ENCODE measurements at regions not wholly inside any gene's neighbourhood (a gene's known extent, or its start where the extent isn't known, plus 50 kb on each side); places are given as distances from the start of the nearest gene placed in this dataset.

GRCh38 chr2:2600366-2600765, 269.3 kb upstream of the MYT1L start:
- WGBS, 2 experiments (ENCODE audit: extremely low coverage in 1 of 2, insufficient coverage in 1 of 2, insufficient read length in 1 of 2, insufficient replicate concordance in 2 of 2, low coverage in 1 of 2, low lambda C conversion rate in 2 of 2, missing lambda C conversion rate in 1 of 2), result 84% methylated on average over 8 of the region's 8 CpGs; no CpG with 5 or more reads in 1 of the 2 experiments
- H3K4me1 ChIP-seq (replicated peaks in 1 of 4; ENCODE audit: control insufficient read depth in 3 of 4, insufficient read depth in 4 of 4, low read length in 3 of 4), result peaks cover 0 to 4% (median under 1%) of the 10 kb centered on the region in 4 experiments; a peak in 2 of 7 replicates
- H3K9me3 ChIP-seq (ENCODE audit: insufficient read depth in 2 of 2, low read depth in 1 of 2, low read length in 1 of 2), result no peaks in the 10 kb centered on the region
- H2AK5ac ChIP-seq (ENCODE audit: low read depth, low read length), result no peak overlapping the region
- no peaks in the 10 kb centered on the region; the same call in 1 of the 2 replicates for H3K23me2 ChIP-seq (ENCODE audit: low read depth, low read length)
- no peak overlapping the region for H3K18ac ChIP-seq (ENCODE audit: extremely low read depth, low read length)
- H2BK20ac ChIP-seq (ENCODE audit: low read length), result no peak overlapping the region
- H4K91ac ChIP-seq (replicated peaks; ENCODE audit: insufficient read length, low read length), result no peak overlapping the region
- no peak overlapping the region for H3K9ac ChIP-seq (replicated peaks in 1 of 4; ENCODE audit: extremely low read depth in 1 of 4, low read depth in 3 of 4, low read length in 3 of 4)
- H2BK5ac ChIP-seq (ENCODE audit: low read depth, low read length), result no peak overlapping the region
- H2BK15ac ChIP-seq (ENCODE audit: low read length), result no peak overlapping the region
- DNase-seq (ENCODE audit: low read depth in 1 of 2, low spot score in 2 of 2) (no peak), FAIRE-seq (no peak)
- H3K27me3 ChIP-seq (replicated peaks in 1 of 4; ENCODE audit: control insufficient read depth in 3 of 4, extremely low read depth in 1 of 4, insufficient read depth in 3 of 4, low read length in 3 of 4), result no peaks in the 10 kb centered on the region
- H2BK120ac ChIP-seq (replicated peaks; ENCODE audit: low read depth, low read length), result no peak overlapping the region
- H4K8ac ChIP-seq (ENCODE audit: extremely low read depth, insufficient read depth, low read length), result no peak overlapping the region
- H3K79me1 ChIP-seq (ENCODE audit: low read depth, low read length), result no peaks in the 10 kb centered on the region
- no peak overlapping the region for H3K4me3 ChIP-seq (ENCODE audit: extremely low read depth in 1 of 4, insufficient read depth in 2 of 4, low read depth in 3 of 4, low read length in 4 of 4)
- H3K14ac ChIP-seq (ENCODE audit: insufficient read length), result no peak overlapping the region
- H3K79me2 ChIP-seq (ENCODE audit: control insufficient read depth in 1 of 2, insufficient read depth in 2 of 2, low read length in 2 of 2), result no peaks in the 10 kb centered on the region
- no peak overlapping the region for H2AFZ ChIP-seq (ENCODE audit: low read length)
- H2BK12ac ChIP-seq (ENCODE audit: low read depth, low read length), result no peak overlapping the region
- H3K23ac ChIP-seq (ENCODE audit: insufficient read length), result no peak overlapping the region
- H4K5ac ChIP-seq (ENCODE audit: insufficient read length, low read depth, low read length), result no peak overlapping the region
- ChIA-PET POLR2A (ENCODE audit: partially characterized antibody) (no interaction called here), CTCF (ENCODE audit: partially characterized antibody) (interaction anchor here (0.8 kb wide), 1 partner anchor 745 kb away, joined by 3 read pairs; no protein-coding TSS in a partner anchor)
- H3K27ac ChIP-seq (ENCODE audit: low read depth, low read length), result no peak overlapping the region
- no peak overlapping the region for H3K4me2 ChIP-seq (ENCODE audit: insufficient read depth in 1 of 2, low read depth in 2 of 2, low read length in 2 of 2)
- H4K20me1 ChIP-seq (replicated peaks in 1 of 2; ENCODE audit: control insufficient read depth in 1 of 2, insufficient read depth in 2 of 2, low read length in 2 of 2), result no peaks in the 10 kb centered on the region
- no peaks in the 10 kb centered on the region for H3K36me3 ChIP-seq (ENCODE audit: control insufficient read depth in 2 of 4, insufficient read depth in 4 of 4, low read length in 3 of 4)
- H3K4ac ChIP-seq (replicated peaks; ENCODE audit: insufficient read length, low read depth, low read length), result no peak overlapping the region
- H3K56ac ChIP-seq (replicated peaks; ENCODE audit: insufficient read length, low read depth, low read length), result no peak overlapping the region
- TF ChIP-seq E2F6 (IDR thresholded peaks at IDR 0.05) (no peak), EP300 (IDR thresholded peaks at IDR 0.05; ENCODE audit: borderline replicate concordance in 1 of 2, low read depth in 2 of 2, low read length in 2 of 2) (no peak), ASH2L (IDR thresholded peaks at IDR 0.05; ENCODE audit: low read length) (no peak), TAF1 (IDR thresholded peaks at IDR 0.05; ENCODE audit: low read depth, low read length) (no peak), GTF2F1 (IDR thresholded peaks at IDR 0.05; ENCODE audit: borderline replicate concordance, low read depth, low read length) (no peak), HDAC2 (IDR thresholded peaks at IDR 0.05; ENCODE audit: borderline replicate concordance in 1 of 2, low read depth in 2 of 2, low read length in 2 of 2) (no peak), SP2 (IDR thresholded peaks at IDR 0.05; ENCODE audit: low read length) (no peak), MAX (IDR thresholded peaks at IDR 0.05) (no peak), CHD1 (IDR thresholded peaks at IDR 0.05; ENCODE audit: low read depth, low read length) (no peak), NANOG (IDR thresholded peaks at IDR 0.05; ENCODE audit: insufficient read depth, low read depth, low read length, poor library complexity, severe bottlenecking) (no peak), CREB1 (IDR thresholded peaks at IDR 0.05) (no peak), SUZ12 (IDR thresholded peaks at IDR 0.05; ENCODE audit: low read length) (no peak), POLR2A (IDR thresholded peaks at IDR 0.05; ENCODE audit: control extremely low read depth in 1 of 2, low read depth in 2 of 2, low read length in 2 of 2) (no peak), CEBPB (IDR thresholded peaks at IDR 0.05; ENCODE audit: low read depth, low read length) (no peak), CBX5 (IDR thresholded peaks at IDR 0.05; ENCODE audit: low read depth, low read length) (no peak)

Data from H1 (cell line).